ENCODE measurements at regions not wholly inside any gene's neighbourhood (a gene's known extent, or its start where the extent isn't known, plus 50 kb on each side); places are given as distances from the start of the nearest gene placed in this dataset.
"Not testable (repeated sequence)": the region's sequence is repeated elsewhere in the genome, so short reads cannot be mapped to it uniquely, and the experiment has no call there.

DNA sequence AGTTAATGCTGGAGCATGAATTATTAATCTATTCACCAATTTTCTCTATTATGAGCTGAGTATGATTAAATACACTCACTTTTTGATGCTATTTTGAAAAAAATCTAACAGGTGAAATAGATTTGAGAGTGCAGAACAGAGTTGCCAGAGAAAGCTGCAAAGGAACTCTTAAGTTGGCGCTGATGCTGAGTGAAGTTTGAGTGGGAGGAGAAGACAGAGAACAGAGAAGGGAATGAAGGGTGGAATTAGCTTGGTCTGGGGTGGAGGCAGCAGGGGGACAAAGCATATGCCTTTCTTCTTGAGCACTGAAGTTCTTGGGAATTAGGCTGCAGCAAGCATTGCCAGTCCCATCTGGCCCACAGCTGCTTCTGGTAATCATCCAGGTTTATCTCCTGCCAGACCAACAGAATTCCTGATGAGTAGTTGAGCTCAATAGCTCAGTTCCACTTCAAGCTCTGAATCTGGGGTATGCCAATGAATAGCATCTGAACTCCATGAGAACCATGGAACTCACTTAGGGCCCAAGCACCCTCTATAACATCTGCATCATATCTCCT is 290.1 kb downstream of the HINT1 start:
- intact Hi-C loops (cut with DNase I, micrococcal nuclease) = no loop called here
- ATAC-seq = no peak
- DNase-seq = no peak

DNA sequence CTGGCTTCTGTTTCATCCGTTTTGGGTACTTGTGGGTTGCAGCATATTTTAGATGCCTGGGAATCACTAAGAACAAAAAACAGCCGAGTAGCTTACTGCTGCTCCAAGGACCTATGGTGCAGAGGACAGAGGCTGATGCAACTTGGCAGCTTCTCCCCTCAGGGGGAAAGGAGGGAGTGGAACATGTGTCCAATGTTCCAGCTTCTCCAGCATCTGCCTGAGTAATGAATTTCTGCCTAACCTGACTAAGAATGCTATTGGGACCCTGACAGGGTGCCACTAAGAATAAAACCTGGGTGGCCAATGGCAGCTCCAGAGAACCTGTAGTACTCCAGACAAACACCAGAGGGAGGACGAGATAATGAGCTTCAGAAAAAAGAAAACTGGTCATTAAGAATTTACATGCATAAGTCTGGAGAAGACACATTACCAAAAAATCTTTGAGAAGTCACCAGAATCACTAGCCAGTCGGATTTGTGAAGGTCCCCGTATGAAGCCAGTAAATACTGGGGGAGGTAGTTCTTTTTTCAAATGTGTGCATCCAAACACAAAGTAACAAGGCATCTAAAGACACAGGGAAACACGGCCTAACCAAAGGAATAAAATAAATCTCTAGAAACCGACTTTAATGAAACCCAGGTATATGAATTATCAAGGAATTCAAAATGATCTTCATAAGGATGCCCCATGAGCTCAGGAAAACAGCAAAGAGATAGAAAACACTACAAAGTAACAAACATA is 293.5 kb downstream of the HINT1 start:
- intact Hi-C loops (cut with DNase I, micrococcal nuclease) = no loop called here
- ATAC-seq = peak; percentile 58

DNA sequence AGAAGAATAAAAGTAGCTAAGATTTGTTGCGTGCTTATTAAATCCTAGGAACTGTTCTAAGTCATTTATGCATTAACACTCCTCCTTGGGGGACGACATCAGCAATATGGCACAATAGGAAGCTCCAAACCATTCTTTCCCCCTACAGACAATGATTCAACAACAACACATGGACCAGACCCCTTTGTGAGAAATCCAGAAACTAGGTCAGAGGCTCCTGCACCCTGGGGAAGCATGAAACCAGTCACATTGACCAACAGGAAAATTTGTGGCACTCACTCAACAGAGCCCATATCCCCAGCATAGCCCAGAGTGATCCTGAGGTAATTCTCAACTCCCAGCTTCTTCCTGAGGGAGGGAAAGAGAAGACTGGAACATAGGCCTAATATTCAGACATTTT is 294.4 kb downstream of the HINT1 start:
- intact Hi-C loops (cut with DNase I, micrococcal nuclease) = no loop called here
- DNase-seq (no peak), ATAC-seq (no peak)

More for the DNA sequence above, 293.5 kb downstream of the HINT1 start:
- DNase-seq = peak in 1 of 2 donors; percentile 28

DNA sequence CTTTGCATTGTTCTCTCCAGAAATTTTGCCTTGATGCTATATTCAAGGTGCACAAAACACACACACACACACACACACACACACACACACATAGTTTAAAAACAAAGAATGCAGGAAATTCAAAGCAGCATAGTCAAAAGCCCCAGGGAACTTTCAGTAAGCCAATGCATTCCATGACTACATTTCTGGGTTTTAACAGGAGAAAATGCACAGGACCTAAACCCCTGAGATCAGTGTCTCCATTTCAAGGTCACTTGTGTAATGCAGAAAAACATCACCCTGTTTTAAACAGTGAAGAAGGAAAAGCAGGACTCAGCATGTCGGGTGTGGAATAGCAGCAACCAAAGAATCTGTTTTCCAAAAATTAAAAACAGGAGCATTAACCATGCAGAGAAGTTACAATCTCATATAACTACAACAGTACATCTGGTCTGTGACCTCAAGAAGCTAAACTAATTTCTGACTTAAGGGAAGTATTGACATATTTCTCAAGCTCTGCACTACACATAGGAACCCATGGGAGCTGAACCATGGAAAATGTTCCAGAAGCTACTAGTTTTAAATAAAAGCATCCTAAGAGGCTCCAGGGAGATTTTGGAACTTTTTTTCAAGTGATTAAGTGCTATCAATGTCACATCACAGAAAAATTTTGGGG is 296.7 kb downstream of the HINT1 start:
- DNase-seq (no peak), ATAC-seq (no peak)
- intact Hi-C loops (cut with DNase I, micrococcal nuclease) = no loop called here

DNA sequence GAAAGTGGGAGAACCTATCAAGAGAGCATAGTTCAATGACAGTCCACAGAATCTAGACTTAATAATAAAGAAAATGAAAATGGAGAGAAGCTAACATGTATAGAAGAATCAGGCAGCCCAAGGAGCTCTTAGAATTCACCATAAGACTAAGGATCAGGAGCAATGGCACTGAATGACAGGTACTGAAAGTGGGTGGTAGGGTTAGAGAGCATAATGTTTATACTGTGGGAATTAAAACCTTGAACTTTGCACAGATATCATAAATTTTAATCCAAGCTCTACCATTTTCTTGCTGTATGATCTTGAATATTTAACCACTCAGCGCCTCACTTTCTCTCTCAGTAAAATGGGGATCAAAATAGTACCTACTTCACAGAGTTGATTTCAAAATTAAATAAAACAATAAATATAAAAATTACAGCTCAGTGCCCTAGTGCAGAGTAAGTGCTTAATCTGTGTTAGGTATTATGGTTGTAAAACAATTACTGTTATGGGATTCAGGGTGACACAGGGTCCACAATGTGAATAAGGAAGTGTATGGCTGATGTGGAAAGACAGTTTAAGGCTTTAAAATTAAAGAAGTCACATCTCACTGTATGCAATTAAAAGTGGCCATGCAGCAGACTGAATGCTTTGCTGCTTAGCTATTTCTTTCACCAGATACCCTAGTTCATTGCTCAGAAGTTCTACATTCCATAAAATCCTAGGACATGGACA is 319.8 kb downstream of the HINT1 start:
- DNase-seq = no peak
- intact Hi-C loops (cut with DNase I, micrococcal nuclease) = no loop called here

DNA sequence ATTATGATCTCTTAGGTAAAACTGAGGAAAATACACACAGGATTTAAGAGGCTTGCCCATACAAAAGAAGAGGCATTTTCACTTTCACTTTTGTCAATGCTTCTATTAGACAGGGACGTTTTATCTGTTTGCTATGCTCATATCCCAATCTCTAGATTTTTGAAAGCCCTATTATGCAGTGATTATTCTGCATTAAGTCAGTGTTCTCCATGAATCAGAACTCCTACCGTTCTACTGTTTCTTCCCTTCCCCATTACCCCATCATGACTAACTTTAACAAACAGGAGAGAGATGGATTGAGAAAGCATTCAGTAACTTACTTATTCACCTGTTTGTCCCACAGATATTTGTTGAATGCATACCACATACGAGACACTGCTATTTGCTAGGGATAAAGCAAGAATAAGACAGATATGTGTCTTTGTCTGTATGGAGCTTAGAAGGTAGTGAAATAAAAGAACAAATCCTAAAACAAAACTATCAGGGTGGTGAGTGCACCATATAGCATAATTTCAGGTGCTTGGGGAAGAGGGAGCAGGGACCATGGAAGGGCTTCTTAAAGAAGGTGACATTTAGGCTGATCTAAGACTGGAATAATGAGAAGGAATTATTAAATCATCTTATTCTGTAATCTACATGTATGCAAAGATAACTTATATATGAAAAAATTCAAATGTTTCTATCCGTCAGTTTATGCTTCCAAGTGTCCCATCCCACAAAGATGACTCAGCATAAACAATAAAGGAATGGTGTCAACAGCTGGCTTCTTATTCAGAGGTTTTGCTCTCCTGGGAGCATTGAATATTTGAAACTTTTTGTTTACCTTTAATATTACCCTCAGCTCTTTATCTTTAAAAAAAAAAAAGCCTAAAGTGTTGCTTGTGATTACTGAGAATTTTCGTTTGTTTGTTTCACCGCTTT is 328.1 kb downstream of the HINT1 start:
- peak; percentile 61 for ATAC-seq
- DNase-seq = no peak
- intact Hi-C loops (cut with DNase I, micrococcal nuclease) = no loop called here

More for the DNA sequence above, 319.8 kb downstream of the HINT1 start:
- ATAC-seq = peak; percentile 94

DNA sequence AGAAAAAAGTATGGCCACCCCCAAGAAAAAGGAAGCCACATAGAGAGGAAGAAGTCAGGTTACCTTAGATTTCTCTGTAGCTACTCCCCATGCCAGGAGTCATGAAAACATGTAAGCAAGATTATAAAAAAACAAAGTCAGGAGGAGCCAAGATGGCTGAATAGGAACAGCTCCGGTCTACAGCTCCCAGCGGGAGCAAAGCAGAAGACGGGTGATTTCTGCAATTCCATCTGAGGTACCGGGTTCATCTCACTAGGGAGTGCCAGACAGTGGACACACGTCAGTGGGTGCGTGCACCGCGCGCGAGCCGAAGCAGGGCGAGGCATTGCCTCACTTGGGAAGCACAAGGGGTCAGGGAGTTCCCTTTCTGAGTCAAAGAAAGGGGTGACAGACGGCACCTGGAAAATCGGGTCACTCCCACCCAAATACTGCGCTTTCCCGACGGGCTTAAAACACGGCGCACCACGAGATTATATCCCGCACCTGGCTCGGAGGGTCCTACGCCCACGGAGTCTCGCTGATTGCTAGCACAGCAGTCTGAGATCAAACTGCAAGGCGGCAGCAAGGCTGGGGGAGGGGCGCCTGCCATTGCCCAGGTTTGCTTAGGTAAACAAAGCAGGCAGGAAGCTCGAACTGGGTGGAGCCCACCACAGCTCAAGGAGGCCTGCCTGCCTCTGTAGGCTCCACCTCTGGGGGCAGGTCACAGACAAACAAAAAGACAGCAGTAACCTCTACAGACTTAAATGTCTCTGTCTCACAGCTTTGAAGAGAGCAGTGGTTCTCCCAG is 347.3 kb downstream of the HINT1 start:
- ATAC-seq = not testable (repeated sequence)

DNA sequence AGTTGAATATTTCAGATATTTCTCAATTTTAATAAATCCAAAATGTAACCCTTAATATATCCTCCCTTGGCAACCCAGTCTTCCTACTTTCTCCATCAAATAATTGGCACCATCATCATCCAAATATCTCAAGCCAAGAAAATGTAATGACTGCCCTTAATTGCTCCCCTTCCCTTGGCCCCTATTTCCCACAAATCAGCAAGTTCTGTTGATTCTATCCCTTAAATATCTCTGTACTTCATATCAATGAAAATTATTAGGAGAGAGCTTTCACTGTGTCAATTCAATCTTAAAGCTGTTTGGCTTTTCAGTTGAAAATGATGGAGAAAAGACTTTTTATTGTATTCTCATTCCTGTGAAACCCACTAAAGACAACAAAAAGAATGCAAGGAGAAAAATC is 349.8 kb downstream of the HINT1 start:
- intact Hi-C loops (cut with DNase I, micrococcal nuclease) = no loop called here
- ATAC-seq = no peak

More for the DNA sequence above, 347.3 kb downstream of the HINT1 start:
- intact Hi-C loops (cut with DNase I, micrococcal nuclease); DNase-seq: not testable (repeated sequence)

DNA sequence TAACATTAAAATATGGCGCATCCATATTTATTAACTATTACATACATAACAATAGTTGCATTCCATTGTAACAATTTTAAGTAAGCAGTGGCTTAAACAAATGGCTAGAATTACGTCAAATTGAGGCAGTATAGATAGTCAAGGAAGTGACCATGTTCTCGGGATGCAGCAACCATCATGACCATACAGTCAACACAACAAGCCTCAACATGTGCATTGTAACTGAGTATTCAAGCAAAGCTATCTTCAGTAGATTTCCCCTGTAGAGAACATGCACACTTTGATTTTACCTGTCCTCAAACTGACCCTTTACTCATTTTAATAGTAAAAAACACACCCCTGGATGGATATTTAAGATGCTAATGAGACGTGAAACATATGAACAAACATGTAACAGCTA is 356.4 kb downstream of the HINT1 start:
- ATAC-seq = no peak
- DNase-seq = no peak
- intact Hi-C loops (cut with DNase I, micrococcal nuclease) = no loop called here

More for the DNA sequence above, 349.8 kb downstream of the HINT1 start:
- no peak for DNase-seq

DNA sequence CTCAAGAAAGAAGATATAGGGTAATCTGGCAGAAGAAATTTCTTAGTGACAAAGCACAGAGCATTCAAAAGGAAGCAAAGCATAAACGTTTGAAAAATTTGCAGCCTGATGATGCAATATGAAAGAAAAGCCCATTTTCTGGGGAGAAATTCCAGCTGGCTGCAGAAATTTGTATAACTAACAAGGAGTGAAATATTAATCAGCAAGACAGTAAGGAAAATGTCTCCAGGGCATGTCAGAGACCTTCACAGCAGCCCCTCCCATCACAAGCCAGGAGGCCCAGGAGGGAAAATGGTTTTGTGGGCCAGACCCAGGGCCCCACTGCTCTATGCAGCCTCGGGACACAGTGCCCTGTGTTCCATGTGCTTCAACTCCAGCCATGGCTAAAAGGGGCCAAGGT is 359.4 kb downstream of the HINT1 start:
- DNase-seq = no peak
- intact Hi-C loops (cut with DNase I, micrococcal nuclease) = no loop called here
- ATAC-seq = no peak

DNA sequence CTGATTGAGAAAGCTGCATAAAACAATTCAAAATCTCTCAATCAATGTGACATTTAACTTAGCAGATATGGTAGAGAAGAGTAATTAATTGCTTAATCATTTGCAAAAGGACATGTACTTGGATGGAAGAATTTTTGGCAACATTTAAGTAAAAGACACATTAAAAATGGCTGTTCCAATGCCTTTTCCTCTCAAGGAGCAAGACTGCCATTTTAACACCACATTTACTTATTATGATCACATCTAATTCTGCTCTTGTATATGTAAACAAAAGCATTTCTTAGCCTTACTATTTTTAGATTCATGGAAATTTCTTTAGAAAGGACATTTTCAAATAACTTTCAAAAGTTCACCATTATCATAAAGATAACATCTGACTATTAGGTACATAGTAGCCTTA is 360.0 kb downstream of the HINT1 start:
- ATAC-seq = no peak
- DNase-seq = no peak
- intact Hi-C loops (cut with DNase I, micrococcal nuclease) = no loop called here

DNA sequence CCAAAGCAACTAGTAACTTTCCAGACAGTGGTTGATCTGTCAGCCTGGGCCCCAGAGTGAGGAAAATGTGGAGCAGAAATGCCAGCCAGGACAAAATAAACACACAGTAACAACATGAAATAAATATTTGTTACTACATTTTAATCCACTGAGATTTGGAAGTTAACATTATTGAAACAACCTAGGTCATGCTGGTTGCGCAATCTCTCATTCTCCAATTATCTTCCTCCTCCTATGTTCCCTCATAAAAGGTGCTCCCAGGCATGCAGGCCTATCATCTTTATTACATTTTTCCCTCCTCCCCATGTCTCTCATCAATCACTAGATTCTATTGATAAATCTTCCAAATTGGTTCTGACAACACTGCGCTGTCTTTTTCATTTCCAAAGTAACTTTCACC is 363.1 kb downstream of the HINT1 start:
- ATAC-seq (no peak), DNase-seq (no peak)
- intact Hi-C loops (cut with DNase I, micrococcal nuclease) = no loop called here

DNA sequence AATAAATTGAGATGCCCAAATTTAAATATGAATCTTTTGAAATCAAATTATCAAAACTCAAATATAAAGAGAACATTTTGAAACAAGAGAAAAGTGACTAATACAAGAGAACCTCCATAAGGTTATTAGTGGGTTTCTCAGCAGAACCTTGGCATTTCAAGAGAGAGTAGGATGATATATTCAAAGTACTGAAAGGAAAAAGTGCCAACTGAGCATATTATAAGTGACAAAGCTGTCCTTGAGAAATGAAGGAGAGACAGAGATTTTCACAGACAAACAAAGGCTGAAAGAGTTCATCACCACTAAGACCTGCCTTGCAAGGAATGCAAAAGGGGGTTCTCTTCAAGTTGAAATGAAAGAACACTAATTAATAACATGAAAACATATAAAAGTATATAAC is 366.0 kb downstream of the HINT1 start:
- ATAC-seq = no peak
- no peak for DNase-seq
- intact Hi-C loops (cut with DNase I, micrococcal nuclease) = no loop called here

DNA sequence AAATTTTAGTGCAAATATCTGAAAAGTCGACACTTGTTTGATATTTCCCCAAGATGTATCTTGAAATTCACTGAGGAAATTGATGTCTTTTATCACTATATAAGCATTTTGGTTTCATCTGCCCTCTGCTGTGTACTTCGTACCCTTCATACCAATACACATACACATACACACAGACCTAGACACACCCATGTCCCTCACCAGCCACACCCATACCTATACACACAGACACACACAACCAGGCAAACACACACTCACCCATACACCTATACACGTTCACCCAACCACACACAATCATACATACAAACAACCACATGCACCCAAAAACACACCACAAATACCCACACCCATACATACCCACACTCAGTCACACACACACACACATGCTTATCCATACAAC is 367.8 kb downstream of the HINT1 start:
- DNase-seq (no peak), ATAC-seq (peak; percentile 88)
- intact Hi-C loops (cut with DNase I, micrococcal nuclease) = no loop called here

DNA sequence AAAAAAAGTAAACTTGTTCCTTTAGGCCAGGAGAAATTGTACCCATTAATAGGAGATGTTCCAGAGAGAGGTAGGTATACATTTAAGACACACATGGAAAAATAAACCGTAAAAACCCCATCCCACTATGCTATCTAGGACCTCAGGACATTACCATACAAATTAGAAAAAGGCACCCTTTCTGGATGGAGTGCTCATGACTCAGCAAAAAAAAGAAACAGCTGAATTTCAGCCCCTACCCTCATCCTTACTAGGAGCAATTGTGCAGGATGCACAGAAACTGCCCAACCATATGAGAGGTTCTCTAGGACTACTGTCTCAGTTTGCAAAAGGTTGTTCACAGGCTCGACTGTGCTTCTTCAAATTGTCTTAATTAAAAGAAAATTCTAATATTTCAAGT is 368.2 kb downstream of the HINT1 start:
- intact Hi-C loops (cut with DNase I, micrococcal nuclease) = no loop called here
- ATAC-seq (no peak), DNase-seq (no peak)

DNA sequence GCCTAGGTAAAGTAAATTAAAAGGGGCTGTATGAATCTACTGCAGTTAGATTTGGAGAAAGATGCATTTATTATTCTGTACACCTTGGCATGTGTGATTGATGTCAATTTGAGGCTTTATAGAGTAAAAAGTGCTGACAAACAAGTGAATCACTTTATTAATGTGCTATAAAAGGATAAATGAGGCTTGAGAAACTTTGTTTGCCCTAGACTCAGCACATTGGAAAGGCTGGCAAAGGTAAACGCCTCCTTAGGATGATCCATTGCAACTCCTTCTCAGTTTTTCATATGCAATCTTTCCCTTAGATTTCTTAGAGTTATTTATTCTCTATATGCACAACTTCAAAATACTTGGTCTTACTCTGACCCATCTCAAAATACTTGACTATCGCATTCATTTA is 369.0 kb downstream of the HINT1 start:
- DNase-seq (no peak), ATAC-seq (no peak)
- intact Hi-C loops (cut with DNase I, micrococcal nuclease) = no loop called here

DNA sequence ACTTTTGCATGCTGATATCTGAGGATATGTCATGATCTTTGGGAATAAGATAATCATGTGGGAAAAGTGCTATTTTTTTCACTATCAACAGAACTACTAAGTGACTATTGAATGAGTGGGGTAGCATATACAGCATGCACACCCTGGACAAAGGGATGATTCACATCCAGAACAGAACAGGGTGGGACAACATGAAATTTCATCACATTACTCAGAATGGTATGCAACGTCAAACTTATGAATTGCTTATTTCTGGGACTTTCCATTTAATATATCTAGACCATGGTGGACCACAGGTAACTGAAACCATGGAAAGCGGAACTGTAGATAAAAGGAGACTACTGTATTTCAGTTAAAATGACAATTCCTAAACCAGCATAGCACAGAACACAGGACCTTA is 370.0 kb downstream of the HINT1 start:
- intact Hi-C loops (cut with DNase I, micrococcal nuclease) = no loop called here
- ATAC-seq (no peak), DNase-seq (no peak)

DNA sequence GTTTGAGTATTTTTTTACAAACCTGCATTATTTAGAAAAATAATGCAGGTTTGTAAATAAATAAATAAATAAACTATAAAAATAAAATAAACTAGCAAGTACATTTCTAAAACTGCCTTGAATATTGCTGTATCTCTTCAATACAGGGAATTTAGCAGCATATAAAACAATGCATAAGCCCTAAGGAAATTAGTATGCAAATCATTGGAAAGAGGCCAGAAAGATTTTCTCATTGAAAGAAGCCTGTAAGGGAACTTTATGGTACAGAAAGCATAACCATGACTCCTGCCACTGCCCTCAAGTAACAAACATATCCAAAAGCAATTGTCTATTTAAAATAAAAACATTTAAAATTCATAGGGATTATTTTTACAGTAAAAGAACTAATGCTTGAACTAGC is 387.3 kb downstream of the HINT1 start:
- ATAC-seq (no peak), DNase-seq (no peak)
- intact Hi-C loops (cut with DNase I, micrococcal nuclease) = no loop called here

Data from left colon (tissue), 2 donors.